ENCODE measurements at regions not wholly inside any gene's neighbourhood (a gene's known extent, or its start where the extent isn't known, plus 50 kb on each side); places are given as distances from the start of the nearest gene placed in this dataset.

- Histone ChIP-seq H3K4me1 (no peaks in the 10 kb centered on the region), H3K27ac (no peak overlapping the region), H3K27me3 (no peaks in the 10 kb centered on the region), H3K4me3 (no peak overlapping the region), H3K9me3 (no peaks in the 10 kb centered on the region), H3K36me3 (no peaks in the 10 kb centered on the region)
- intact Hi-C loops (cut with DNase I) = no loop called here
- no peak for TF ChIP-seq CTCF (IDR thresholded peaks at IDR 0.05)
- DNase-seq (ENCODE audit: low spot score in 2 of 2) = no peak
Observed at GRCh38 chr2:120488531-120488930, 142.6 kb downstream of the INHBB start.

DNA sequence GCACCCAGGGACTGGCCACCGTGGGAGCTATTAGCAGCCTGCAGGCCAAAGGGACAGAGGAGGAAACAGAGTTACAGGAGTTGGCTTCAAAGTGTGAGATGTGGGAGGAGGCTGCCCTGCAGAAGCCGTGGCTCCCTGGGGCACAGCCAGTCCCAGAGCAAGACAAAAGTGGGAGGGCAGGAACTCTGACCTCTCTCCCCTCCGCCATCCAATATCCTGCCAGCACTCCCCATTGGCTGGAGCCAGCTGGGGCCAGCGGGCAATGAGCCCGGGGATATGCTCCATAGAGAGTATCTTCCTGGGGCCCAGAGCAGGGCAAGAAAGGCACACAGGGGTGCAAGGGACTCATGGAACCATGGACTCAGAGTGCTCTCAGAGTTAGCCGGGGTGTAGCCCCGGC, 143.1 kb downstream of the INHBB start:
- intact Hi-C loops (cut with DNase I) = no loop called here
- no peaks in the 10 kb centered on the region for H3K36me3 ChIP-seq
- no peaks in the 10 kb centered on the region for H3K4me1 ChIP-seq
- no peak for DNase-seq (ENCODE audit: low spot score in 2 of 2)
- no peaks in the 10 kb centered on the region for H3K27me3 ChIP-seq
- H3K9me3 ChIP-seq = no peaks in the 10 kb centered on the region
- H3K4me3 ChIP-seq = no peak overlapping the region
- no peak for TF ChIP-seq CTCF (IDR thresholded peaks at IDR 0.05)
- no peak overlapping the region for H3K27ac ChIP-seq

- DNase-seq (ENCODE audit: low spot score in 2 of 2) = no peak
- H3K36me3 ChIP-seq = no peaks in the 10 kb centered on the region
- H3K27ac ChIP-seq = no peak overlapping the region
- H3K4me3 ChIP-seq = no peak overlapping the region
- no peak for TF ChIP-seq CTCF (IDR thresholded peaks at IDR 0.05)
- no peaks in the 10 kb centered on the region for H3K27me3 ChIP-seq
- no peaks in the 10 kb centered on the region for H3K9me3 ChIP-seq
- intact Hi-C loops (cut with DNase I) = no loop called here
- H3K4me1 ChIP-seq = no peaks in the 10 kb centered on the region
Observed at GRCh38 chr2:120490091-120490798, 144.3 kb downstream of the INHBB start.

GRCh38 chr2:120491111-120491625, 145.2 kb downstream of the INHBB start:
- Histone ChIP-seq H3K27ac (no peak overlapping the region), H3K4me1 (no peaks in the 10 kb centered on the region), H3K4me3 (no peak overlapping the region), H3K36me3 (no peaks in the 10 kb centered on the region), H3K27me3 (no peaks in the 10 kb centered on the region), H3K9me3 (no peaks in the 10 kb centered on the region)
- no peak for DNase-seq (ENCODE audit: low spot score in 2 of 2)
- intact Hi-C loops (cut with DNase I) = no loop called here
- no peak for TF ChIP-seq CTCF (IDR thresholded peaks at IDR 0.05)

GRCh38 chr2:120493231-120493630, 147.3 kb downstream of the INHBB start:
- Histone ChIP-seq H3K9me3 (no peaks in the 10 kb centered on the region), H3K36me3 (no peaks in the 10 kb centered on the region)

More at GRCh38 chr2:120493231-120493630, 147.3 kb downstream of the INHBB start:
- H3K27ac ChIP-seq = no peak overlapping the region
- H3K27me3 ChIP-seq = no peaks in the 10 kb centered on the region
- intact Hi-C loops (cut with DNase I) = no loop called here
- no peaks in the 10 kb centered on the region for H3K4me1 ChIP-seq
- no peak for TF ChIP-seq CTCF (IDR thresholded peaks at IDR 0.05)
- H3K4me3 ChIP-seq = no peak overlapping the region
- DNase-seq (ENCODE audit: low spot score in 2 of 2) = no peak

All from ascending aorta (tissue), 2 donors.